Peyer's patch (tissue), 4 donors: ENCODE measurements at regions not wholly inside any gene's neighbourhood (a gene's known extent, or its start where the extent isn't known, plus 50 kb on each side); places are given as distances from the start of the nearest gene placed in this dataset.

Experiments
- POLR2A ChIP-seq, 2 donors: fragments of 450-650 bp; IDR thresholded peaks; one replicate each; pipeline ENCODE4 v1.5.1; 2017; ENCODE audit warnings: antibody characterized with exemption in 2 of 2, mild to moderate bottlenecking in 2 of 2, moderate library complexity in 2 of 2
- TF ChIP-seq, protein P1 (sequence below), 6 experiments: fragments of 450-650 bp in 4 of 6; fragments of 200-600 bp in 2 of 6; sonication (generic) in 1 of 6; IDR thresholded peaks; one replicate each; pipeline ENCODE4 v1.5.1; 2017 to 2019; ENCODE audit warnings: antibody characterized with exemption in 6 of 6, mild to moderate bottlenecking in 3 of 6, moderate library complexity in 1 of 6

DNA sequence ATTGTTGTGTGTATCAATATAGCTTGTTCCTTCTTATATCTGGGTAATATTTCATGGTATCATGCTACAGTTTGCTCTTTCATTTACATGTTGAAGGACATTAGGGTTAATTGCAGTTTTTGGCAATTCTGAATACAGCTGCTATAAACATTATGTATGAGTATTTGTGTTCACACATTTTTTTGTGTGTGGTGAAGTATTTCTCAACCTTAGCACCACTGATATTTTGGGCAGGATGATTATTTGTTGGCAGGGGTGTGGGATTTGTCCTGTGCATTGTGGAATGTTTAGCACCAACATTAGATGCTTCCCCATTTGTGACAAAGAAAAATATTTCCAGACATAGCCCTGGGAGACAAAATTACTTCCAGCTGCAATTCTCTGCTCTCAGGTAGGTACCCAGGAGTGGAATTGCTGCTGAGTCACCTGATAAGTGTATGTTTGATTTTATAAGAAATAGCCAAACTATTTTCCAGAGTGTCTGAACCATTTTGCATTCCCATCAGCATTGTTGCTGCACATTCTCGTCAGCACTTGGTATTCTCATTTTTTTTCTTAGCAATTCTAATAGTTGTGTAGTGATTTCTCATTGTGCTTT, 128.2 kb downstream of the SNX19 start:
- TF ChIP-seq, protein P1, sequence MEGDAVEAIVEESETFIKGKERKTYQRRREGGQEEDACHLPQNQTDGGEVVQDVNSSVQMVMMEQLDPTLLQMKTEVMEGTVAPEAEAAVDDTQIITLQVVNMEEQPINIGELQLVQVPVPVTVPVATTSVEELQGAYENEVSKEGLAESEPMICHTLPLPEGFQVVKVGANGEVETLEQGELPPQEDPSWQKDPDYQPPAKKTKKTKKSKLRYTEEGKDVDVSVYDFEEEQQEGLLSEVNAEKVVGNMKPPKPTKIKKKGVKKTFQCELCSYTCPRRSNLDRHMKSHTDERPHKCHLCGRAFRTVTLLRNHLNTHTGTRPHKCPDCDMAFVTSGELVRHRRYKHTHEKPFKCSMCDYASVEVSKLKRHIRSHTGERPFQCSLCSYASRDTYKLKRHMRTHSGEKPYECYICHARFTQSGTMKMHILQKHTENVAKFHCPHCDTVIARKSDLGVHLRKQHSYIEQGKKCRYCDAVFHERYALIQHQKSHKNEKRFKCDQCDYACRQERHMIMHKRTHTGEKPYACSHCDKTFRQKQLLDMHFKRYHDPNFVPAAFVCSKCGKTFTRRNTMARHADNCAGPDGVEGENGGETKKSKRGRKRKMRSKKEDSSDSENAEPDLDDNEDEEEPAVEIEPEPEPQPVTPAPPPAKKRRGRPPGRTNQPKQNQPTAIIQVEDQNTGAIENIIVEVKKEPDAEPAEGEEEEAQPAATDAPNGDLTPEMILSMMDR (IDR thresholded peaks at IDR 0.05) = no peak
- no peak for TF ChIP-seq POLR2A (IDR thresholded peaks at IDR 0.05)
